HG03103 (cell line): ENCODE measurements at regions not wholly inside any gene's neighbourhood (a gene's known extent, or its start where the extent isn't known, plus 50 kb on each side); places are given as distances from the start of the nearest gene placed in this dataset.

Experiments
- ATAC-seq: cut with Tn5 transposase; IDR thresholded peaks from one replicate; pipeline ENCODE4 v1.9.1; 2021; ENCODE audit warnings: low read depth; ENCODE audit not compliant: unreplicated experiment

DNA sequence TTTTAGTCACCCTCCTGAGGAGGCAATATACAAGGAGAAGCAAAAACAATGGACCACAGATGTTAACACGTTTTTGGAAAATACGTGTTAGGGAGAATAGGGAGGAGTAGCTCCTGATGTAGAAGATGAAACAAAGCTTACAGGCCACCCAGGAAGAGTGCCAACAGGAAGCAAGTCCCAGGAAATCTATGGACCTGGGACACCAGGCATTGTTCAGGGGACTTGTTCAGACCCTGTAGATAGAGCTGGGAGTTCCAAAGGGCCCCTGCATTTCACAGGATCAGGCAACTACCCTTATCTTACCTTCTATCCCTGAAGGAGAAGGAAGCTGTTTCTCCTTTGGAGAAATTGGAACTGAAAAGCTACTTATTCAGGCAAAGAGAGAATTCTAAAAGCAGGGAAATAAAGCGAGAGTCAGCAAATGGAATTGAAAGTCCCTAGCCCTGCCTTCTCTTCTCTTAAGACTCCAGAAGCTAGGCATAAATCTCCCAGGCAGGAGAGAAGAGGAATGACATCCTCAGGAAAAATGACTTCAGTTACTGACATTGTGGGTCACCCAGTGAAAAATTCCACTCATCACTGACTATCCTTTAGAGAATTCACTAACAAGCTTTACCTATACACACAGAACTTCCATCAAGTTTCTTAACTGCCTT lies 77.7 kb upstream of the FAM3C start:
- no peak for ATAC-seq

DNA sequence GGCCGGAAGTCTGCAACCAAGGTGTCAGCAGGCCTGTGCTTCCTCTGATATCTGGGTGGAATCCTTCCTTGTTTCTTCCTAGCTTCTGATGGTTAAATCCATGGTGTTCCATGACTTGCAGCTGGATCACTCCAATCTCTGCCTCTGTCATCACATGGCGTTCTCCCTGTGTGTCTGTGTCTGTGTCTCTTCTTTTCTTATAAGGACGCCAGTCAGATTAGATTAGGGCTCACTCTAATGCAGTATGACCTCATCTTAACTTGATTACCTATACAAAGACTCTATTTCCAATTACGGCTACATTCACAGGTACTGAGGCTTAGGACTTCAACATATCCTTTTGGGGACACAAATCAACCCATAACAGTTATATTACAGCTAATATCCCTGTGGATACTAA lies 70.3 kb upstream of the FAM3C start:
- ATAC-seq: no peak

DNA sequence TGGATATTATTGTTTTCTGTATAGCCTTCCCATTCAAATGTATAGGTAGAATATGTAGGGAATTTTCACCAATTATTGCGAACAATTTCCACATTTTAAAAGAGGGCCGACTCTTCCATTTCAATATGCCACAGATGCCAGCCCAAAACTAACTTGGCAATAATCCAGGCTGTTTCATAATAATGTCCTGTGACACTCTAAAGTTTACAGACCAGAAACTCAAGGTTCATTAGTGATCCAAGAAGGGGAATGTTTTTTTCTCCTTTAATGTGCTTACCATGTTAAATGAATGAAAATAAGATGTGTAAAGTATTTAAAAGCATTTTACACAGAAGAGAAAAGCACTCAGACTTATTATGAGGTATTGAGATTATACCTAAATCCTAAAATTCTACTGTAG lies 63.0 kb upstream of the FAM3C start:
- ATAC-seq: no peak

DNA sequence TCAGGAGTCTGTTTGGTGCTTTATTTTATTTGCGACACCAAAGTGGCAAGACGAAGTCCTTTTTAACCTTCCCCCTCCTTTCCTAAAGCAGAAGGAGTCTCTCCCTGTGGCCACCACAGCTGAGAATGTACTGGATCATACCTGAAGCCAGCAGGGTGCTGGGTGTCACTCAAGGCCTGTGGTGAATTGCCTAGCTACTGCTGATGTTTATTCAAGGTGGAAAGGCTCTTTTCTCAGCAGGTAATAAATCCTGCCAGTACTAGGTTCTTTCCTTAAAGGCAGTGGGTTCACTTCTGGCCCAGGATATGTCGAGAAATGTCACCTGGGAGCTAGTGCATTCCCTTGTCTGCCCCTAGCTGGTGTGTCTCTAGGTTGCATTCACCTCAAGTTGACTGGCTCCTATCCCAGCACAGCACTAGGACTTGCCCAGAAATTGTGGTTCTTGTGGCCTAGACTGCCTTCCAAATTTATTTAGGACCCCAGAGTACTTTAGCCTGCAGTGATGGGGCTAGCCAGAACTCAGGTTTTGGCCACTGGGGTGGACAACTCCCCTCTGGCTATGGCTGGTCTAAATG lies 60.8 kb upstream of the FAM3C start:
- ATAC-seq: no peak

DNA sequence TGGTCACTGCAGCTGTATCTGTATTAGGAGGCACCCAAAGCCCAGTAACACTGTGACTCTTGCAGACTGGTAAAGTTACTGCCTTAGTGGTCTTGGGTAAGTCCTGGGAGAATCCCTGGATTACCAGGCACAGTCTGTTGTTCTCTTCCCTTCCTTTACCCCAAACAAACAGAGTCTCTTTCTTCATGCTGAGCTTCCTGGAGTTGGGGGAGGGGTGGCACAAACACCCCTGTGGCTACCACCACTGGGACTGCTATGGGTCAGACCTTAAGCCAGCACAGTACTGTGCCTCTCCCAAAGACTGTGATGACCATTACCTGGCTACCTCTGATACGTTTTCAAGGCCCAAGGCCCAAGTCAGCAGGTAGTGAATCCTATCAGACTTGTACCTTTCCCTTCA lies 59.9 kb upstream of the FAM3C start:
- ATAC-seq: no peak

DNA sequence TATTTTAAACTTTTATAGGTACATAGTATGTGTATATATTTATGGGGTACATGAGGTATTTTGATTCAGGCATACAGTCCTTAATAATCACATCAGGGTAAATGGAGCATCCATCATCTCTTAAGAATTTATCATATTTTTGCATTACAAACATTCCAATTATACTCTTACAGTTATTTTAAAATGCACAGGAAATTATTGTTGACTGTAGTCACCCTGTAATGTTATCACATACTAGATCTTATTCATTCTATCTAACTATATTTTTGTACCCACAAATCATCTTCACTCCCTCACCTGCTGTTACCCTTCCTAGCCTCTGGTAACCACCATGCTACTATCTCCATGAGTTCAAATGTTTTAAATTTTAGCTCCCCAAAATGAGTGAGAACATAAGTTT lies 56.3 kb upstream of the FAM3C start:
- no peak for ATAC-seq

DNA sequence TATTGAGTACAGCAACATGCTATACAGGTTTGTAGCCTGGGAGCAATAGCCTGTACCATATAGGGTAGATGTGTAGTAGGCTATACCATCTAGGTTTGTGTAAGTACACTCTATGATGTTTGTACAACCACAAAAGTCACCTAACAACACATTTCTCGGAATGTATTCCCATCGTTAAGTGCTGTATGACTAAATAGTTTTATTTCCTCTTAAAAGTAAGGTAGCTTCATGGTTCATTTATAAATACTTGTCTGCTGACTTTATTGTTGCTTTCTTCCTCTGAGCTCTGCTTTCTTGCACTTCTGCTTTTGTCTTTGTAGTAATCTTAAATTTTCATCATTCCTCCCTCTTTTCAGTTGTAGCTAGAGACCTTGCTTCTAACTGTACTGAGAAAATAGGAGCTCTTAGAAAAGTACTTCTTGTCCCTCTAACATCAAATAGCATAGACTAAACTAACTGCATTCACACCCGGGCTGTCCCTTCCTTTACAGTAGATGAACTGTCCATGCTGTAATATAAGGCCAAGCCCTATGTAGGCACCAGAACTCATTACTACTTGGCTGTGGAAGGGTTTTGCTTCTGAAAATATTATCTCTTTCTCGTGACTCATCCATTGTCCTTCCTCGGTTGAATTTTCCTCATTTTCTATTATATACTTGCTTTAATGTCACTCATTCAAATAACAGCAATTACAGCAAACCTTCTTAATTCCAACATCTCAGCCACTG lies 55.4 kb upstream of the FAM3C start:
- no peak for ATAC-seq

DNA sequence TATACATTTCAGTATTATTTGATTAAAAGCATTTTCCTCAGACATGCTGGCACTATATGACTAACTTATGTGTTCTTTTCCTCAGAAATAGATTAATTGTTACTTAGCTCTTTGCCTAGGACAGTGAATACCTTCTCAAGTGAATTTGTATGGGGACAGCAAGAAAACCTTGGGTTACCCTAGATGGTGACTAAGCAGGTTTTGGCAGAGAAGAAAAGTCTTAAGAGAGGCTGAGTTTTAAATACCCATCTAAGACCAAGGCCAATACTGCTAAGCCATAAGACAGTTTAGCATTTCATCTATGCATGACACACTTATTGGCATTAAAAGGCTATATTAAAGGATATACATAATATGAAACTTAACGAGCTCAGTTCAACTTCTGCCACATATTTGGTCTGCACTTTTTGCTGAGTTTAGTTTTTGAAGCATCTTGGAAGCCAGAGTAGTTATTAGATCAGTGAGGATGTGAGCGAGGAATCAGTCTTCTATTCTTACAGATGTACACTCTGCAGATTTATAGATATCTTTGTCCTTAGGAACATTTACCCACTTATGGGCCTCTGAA lies 54.6 kb upstream of the FAM3C start:
- no peak for ATAC-seq

DNA sequence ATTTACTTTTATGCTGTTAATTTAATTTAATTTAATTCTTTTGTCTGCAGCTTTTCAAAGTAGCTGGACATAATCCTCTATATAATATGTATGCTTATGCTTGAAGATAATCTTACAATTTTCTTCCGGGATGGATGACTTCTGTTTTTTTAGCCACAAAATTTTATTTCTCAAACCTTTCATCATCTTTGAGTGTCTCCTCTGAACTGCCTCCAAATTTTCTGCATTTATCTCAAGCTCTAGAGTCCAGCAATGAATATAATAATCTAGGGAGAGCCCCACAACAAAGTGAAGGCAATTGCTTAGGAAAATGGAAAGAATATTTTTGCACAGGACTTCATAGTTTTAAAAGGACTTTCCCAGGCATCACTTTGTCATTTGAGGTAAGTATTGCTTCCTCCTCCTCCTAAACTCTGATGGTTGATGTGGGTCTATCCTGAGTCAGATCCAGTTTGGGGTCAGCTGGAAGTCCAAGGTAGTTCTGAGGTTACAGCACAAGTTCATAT lies 53.7 kb upstream of the FAM3C start:
- ATAC-seq: no peak

DNA sequence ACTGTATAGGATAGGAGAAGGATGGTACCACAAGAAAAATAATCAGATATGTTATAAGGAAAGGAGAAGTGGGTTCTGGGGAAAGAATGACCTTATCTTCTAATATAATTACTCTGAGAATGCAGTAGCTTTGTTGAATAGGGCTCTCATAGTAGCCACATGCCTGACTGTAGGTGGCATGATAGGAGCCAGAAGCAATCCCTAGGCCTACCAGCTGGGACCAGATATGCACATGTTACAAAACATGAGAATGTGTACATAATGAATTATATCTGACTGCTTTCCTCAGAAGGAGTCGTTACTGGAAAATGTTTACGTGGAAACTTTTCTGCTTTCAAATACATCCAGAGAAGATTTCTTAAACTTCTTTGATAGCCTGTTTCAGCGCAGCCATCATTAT lies 53.2 kb upstream of the FAM3C start:
- ATAC-seq: no peak

DNA sequence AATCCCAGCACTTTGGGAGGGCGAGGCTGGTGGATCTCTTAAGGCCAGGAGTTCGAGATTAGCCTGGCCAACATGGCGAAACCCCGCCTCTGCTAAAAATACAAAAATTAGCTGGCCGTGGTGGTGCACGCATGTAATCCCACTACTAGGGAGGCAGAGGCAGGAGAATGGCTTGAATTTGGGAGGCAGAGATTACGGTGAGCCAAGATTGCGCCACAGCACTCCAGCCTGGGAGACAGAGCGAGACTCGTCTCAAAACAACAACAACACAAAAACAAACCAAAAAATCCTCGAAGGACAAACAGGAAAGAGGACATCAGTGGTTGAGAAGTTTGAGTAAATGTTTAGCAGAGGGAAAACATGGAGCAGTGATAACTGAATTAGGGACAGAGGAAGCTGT lies 52.3 kb upstream of the FAM3C start:
- ATAC-seq: no peak

DNA sequence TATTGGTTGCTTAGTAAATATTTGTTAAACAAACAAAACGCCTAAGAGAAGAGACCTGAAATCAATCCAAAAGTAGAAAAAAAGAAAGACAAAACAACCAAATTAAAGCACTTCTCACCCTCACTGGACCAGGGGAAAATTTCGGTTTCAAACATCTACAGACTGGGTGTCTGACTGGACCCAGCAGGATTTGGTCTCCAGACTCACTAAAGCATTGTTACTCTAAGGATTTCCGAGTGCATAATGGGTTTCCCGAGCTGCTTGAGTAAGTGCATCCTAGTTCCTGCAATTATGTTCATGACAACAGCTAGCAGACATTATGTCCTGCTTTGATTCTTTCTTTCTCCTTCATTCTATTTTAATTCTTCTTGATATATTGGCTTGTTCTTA lies 51.8 kb upstream of the FAM3C start:
- ATAC-seq: no peak

DNA sequence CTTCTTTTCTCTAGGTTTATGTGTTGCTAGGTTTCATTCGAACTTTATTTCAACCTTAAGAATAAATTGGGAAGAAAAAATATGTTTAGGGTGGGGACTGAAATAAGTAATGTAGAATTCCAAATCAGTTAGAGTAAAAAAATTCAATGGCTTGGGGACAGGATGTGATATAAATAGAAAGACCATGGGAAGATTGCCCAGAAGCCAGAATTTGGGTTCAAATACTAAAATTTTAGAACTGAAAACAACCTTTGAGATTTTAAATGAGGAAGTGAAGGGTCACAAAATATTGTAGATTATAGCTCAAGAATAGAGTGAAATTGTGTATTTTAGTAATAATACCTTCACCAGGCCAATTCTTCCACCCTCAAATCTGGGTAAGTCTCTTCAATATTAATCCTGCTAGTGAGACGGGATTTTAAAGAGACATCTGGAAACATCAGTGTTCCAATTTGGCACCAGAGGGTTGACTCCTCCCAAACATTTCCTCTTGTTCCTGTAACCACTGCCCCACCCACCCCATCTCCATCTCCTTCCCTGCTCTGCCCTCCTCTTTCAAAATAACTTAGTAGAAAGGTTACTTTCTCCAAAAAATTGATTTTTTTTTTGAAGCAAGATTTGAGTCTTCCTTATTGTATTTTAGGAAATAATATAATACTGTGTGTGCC lies 51.3 kb upstream of the FAM3C start:
- ATAC-seq: no peak

DNA sequence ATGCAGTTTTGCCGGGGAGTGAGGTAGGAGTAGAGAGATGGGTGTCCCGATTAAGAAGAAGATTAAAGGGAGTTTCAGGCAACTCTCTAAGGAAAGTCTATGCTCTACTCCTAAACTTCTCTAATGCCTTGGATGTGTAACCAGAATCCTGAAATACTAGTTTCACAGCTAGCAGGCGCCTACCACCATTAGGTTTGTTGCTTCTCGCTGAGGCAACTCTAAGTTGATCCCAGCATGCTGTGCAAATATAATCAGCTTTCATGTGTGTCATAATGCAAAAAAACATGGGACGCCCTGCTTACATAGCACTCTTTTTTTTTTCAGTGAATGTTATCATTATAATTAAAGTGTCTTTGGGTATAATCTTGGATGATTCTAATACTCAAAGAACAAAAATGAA lies 50.4 kb upstream of the FAM3C start:
- ATAC-seq: no peak
